OCI-LY3 (cell line): ENCODE measurements at regions not wholly inside any gene's neighbourhood (a gene's known extent, or its start where the extent isn't known, plus 50 kb on each side); places are given as distances from the start of the nearest gene placed in this dataset.

Experiments
- CTCF ChIP-seq: fragments of 200-600, 300-600 bp; sonication (generic); IDR thresholded peaks from 2 replicates; pipeline ENCODE4 v1.5.1; 2014; ENCODE audit warnings: antibody characterized with exemption, low read length, low read depth
- EZH2phosphoT487 ChIP-seq: fragments of 200-600 bp; shearing (Covaris generic); IDR thresholded peaks from 2 replicates; pipeline ENCODE4 v1.6.1; 2018; ENCODE audit warnings: antibody characterized with exemption, mixed run types, low read depth

GRCh38 chr1:208893251-208893650, 649.1 kb upstream of the PLXNA2 start:
- no peak for TF ChIP-seq CTCF
- no peak for TF ChIP-seq EZH2phosphoT487
